IMR-90 (cell line): ENCODE measurements at regions not wholly inside any gene's neighbourhood (a gene's known extent, or its start where the extent isn't known, plus 50 kb on each side); places are given as distances from the start of the nearest gene placed in this dataset.

Experiments used
- ATAC-seq: fragments of 200-7000 bp; cut with Tn5 transposase; 2 replicates; pipeline ENCODE4 v1.9.1; 2020; ENCODE audit warnings: low read depth, mild to moderate bottlenecking, moderate library complexity
- BruUV-seq: library from RNA; stranded (reverse); fragments of 400-500 nt; replicated peaks from 2 replicates; lab custom pipeline; 2021; lab: Mats Ljungman, UMichigan
- CTCF ChIA-PET: fragments of 300-600 bp; formaldehyde crosslinking; extraction: SDS; loops from one replicate; lab custom pipeline; 2021; ENCODE audit warnings: antibody characterized with exemption; lab: Yijun Ruan, JAX
- POLR2A ChIA-PET: fragments of 300-600 bp; sonication (Branson Sonifier 250); formaldehyde crosslinking; loops from one replicate; lab custom pipeline; 2022; ENCODE audit warnings: antibody characterized with exemption; ENCODE audit not compliant: unreplicated experiment; lab: Charles Lee
- DNase-seq: peaks from one replicate; pipeline ENCODE4 v3.0.0; 2013
- H2AFZ ChIP-seq: replicated peaks from 2 replicates; pipeline ENCODE3; 2013; ENCODE audit warnings: low read length, mild to moderate bottlenecking; ENCODE audit not compliant: poor library complexity
- H2AK5ac ChIP-seq: 2 replicates; pipeline ENCODE4 v1.6.1; 2013; ENCODE audit warnings: low read depth, low read length, inconsistent platforms
- H2AK9ac ChIP-seq: replicated peaks from 2 replicates; pipeline ENCODE3; 2013; ENCODE audit warnings: mild to moderate bottlenecking, low read depth, low read length, moderate library complexity; ENCODE audit not compliant: poor library complexity
- H2BK120ac ChIP-seq: 2 replicates; pipeline ENCODE4 v1.6.1; 2013; ENCODE audit warnings: low read depth, low read length, inconsistent platforms
- H2BK15ac ChIP-seq: 3 replicates; pipeline ENCODE4 v1.6.1; 2013; ENCODE audit warnings: low read depth, low read length, inconsistent platforms
- H2BK20ac ChIP-seq: 2 replicates; pipeline ENCODE4 v1.6.1; 2013; ENCODE audit warnings: low read depth, mild to moderate bottlenecking, inconsistent platforms, low read length, moderate library complexity
- H2BK5ac ChIP-seq: 2 replicates; pipeline ENCODE4 v1.6.1; 2013; ENCODE audit warnings: mild to moderate bottlenecking, low read depth, low read length, inconsistent platforms; ENCODE audit not compliant: poor library complexity, severe bottlenecking
- H3K14ac ChIP-seq: replicated peaks from 2 replicates; pipeline ENCODE4 v1.6.1; 2013; ENCODE audit warnings: low read depth, low read length, inconsistent platforms
- H3K18ac ChIP-seq: 2 replicates; pipeline ENCODE4 v1.6.1; 2013; ENCODE audit warnings: low read depth, low read length, control low read depth
- H3K23ac ChIP-seq: 2 replicates; pipeline ENCODE4 v1.6.1; 2013; ENCODE audit warnings: low read depth, low read length, inconsistent platforms
- H3K27ac ChIP-seq: 2 replicates; pipeline ENCODE4 v1.5.1; 2013; ENCODE audit warnings: mild to moderate bottlenecking, control low read depth, low read length; ENCODE audit not compliant: insufficient read depth
- H3K27me3 ChIP-seq: 2 replicates; pipeline ENCODE4 v1.6.1; 2013; ENCODE audit warnings: low read length; ENCODE audit not compliant: control insufficient read depth, insufficient read depth
- H3K36me3 ChIP-seq: 2 replicates; pipeline ENCODE4 v1.6.1; 2013; ENCODE audit warnings: low read length, mixed read lengths; ENCODE audit not compliant: control insufficient read depth, insufficient read depth
- H3K4ac ChIP-seq: 2 replicates; pipeline ENCODE4 v1.6.1; 2013; ENCODE audit warnings: low read depth, low read length, inconsistent platforms
- H3K4me1 ChIP-seq: 2 replicates; pipeline ENCODE4 v1.6.1; 2013; ENCODE audit warnings: low read length, mixed read lengths; ENCODE audit not compliant: control insufficient read depth, insufficient read depth
- H3K4me2 ChIP-seq: 2 replicates; pipeline ENCODE4 v1.6.1; 2013; ENCODE audit warnings: low read depth, mild to moderate bottlenecking, control low read depth, low read length, moderate library complexity
- H3K4me3 ChIP-seq: 2 replicates; pipeline ENCODE4 v1.5.1; 2013; ENCODE audit warnings: low read depth, mild to moderate bottlenecking, control low read depth, low read length, moderate library complexity; ENCODE audit not compliant: insufficient read depth
- H3K56ac ChIP-seq: 2 replicates; pipeline ENCODE4 v1.6.1; 2013; ENCODE audit warnings: low read length, inconsistent platforms; ENCODE audit not compliant: insufficient read depth; ENCODE audit errors: extremely low read depth
- H3K79me1 ChIP-seq, 2 experiments: 2 replicates each; pipeline ENCODE4 v1.6.1; 2013; ENCODE audit warnings: low read length in 2 of 2, inconsistent platforms in 1 of 2, low read depth in 1 of 2
- H3K9ac ChIP-seq: 2 replicates; pipeline ENCODE4 v1.6.1; 2013; ENCODE audit warnings: low read depth, low read length, control low read depth
- H3K9me1 ChIP-seq: 2 replicates; pipeline ENCODE4 v1.6.1; 2013; ENCODE audit warnings: low read length, inconsistent platforms; ENCODE audit not compliant: insufficient read depth
- H3K9me3 ChIP-seq: 2 replicates; pipeline ENCODE4 v1.6.1; 2013; ENCODE audit warnings: low read length; ENCODE audit not compliant: control insufficient read depth, insufficient read depth
- H4K20me1 ChIP-seq: 2 replicates; pipeline ENCODE4 v1.6.1; 2013; ENCODE audit warnings: low read length, inconsistent platforms; ENCODE audit not compliant: insufficient read depth
- H4K5ac ChIP-seq: 2 replicates; pipeline ENCODE4 v1.6.1; 2013; ENCODE audit warnings: mild to moderate bottlenecking, low read depth, low read length, control low read depth
- H4K8ac ChIP-seq, 2 experiments: 2 replicates each; pipeline ENCODE4 v1.6.1; 2013; ENCODE audit warnings: low read depth in 2 of 2, low read length in 2 of 2, control low read depth in 1 of 2, inconsistent platforms in 1 of 2
- H4K91ac ChIP-seq: 2 replicates; pipeline ENCODE4 v1.6.1; 2013; ENCODE audit warnings: low read depth, low read length, inconsistent platforms; ENCODE audit not compliant: insufficient read depth
- BHLHE40 ChIP-seq: fragments of 150-350 bp; IDR thresholded peaks from 2 replicates; pipeline ENCODE4 v1.6.1; 2016; ENCODE audit warnings: mild to moderate bottlenecking, low read depth, low read length
- CHD1 ChIP-seq: IDR thresholded peaks from 2 replicates; pipeline ENCODE4 v1.6.1; 2012; ENCODE audit warnings: low read depth, low read length, improper control_type of control experiment
- FOS ChIP-seq: fragments of 150-350 bp; IDR thresholded peaks from 2 replicates; pipeline ENCODE4 v1.6.1; 2016; ENCODE audit warnings: low read depth, low read length
- MAFK ChIP-seq: IDR thresholded peaks from 2 replicates; pipeline ENCODE4 v1.6.1; 2012; ENCODE audit warnings: low read depth, low read length, improper control_type of control experiment
- MAZ ChIP-seq: IDR thresholded peaks from 2 replicates; pipeline ENCODE4 v1.6.1; 2012; ENCODE audit warnings: low read depth, mild to moderate bottlenecking, low read length, improper control_type of control experiment, moderate library complexity, borderline replicate concordance
- MXI1 ChIP-seq: IDR thresholded peaks from 2 replicates; pipeline ENCODE4 v1.6.1; 2012; ENCODE audit warnings: low read depth, mild to moderate bottlenecking, low read length, moderate library complexity, borderline replicate concordance
- RAD21 ChIP-seq: IDR thresholded peaks from 2 replicates; pipeline ENCODE4 v1.6.1; 2012; ENCODE audit warnings: low read length, improper control_type of control experiment
- RCOR1 ChIP-seq: IDR thresholded peaks from 2 replicates; pipeline ENCODE4 v1.6.1; 2012; ENCODE audit warnings: mild to moderate bottlenecking, low read length, improper control_type of control experiment; ENCODE audit not compliant: insufficient replicate concordance
- RFX5 ChIP-seq: IDR thresholded peaks from 2 replicates; pipeline ENCODE4 v1.8.0; 2012; ENCODE audit warnings: low read depth, mild to moderate bottlenecking, low read length, moderate library complexity
- WGBS, 2 experiments: methylation state at CpG; one replicate each; pipeline versions ENCODE4 v1.1.5 to v1.1.7; 2013; ENCODE audit warnings: missing lambda C conversion rate in 2 of 2; ENCODE audit not compliant: insufficient read length in 1 of 2; ENCODE audit errors: extremely low coverage in 2 of 2; 5-methylcytosine and 5-hydroxymethylcytosine counted together
- dilution Hi-C: fragments of 300-500 bp; cut with HindIII; formaldehyde crosslinking; loops from one replicate; pipeline ENCODE4 v1.14.3; 2018; ENCODE audit warnings: low sequenced_read_pairs; ENCODE audit not compliant: unreplicated experiment
- in situ Hi-C: fragments of 300-500 bp; cut with MboI; formaldehyde crosslinking; loops from 3 replicates; pipeline ENCODE4 v1.14.3; 2019; ENCODE audit warnings: low sequenced_read_pairs, inconsistent platforms, mixed read lengths
- intact Hi-C: fragments of 100-400 bp; cut with micrococcal nuclease; formaldehyde crosslinking; loops from 2 replicates; pipeline ENCODE4 v1.10.0; 2022
- TF ChIP-seq, protein P1 (sequence below): conservative IDR thresholded peaks from 2 replicates; pipeline ENCODE4 v1.5.1; 2012; ENCODE audit warnings: mild to moderate bottlenecking, low read depth, low read length, improper control_type of control experiment
- TF ChIP-seq, protein P2 (sequence below): fragments of 150-350 bp; IDR thresholded peaks from 2 replicates; pipeline ENCODE4 v1.6.1; 2017; ENCODE audit warnings: mild to moderate bottlenecking, antibody characterized with exemption, low read length, low read depth
- TF ChIP-seq, protein P3 (sequence below): fragments of 150-350 bp; IDR thresholded peaks from 2 replicates; pipeline ENCODE4 v1.6.1; 2016; ENCODE audit warnings: low read depth, mild to moderate bottlenecking, low read length, moderate library complexity, borderline replicate concordance

DNA sequence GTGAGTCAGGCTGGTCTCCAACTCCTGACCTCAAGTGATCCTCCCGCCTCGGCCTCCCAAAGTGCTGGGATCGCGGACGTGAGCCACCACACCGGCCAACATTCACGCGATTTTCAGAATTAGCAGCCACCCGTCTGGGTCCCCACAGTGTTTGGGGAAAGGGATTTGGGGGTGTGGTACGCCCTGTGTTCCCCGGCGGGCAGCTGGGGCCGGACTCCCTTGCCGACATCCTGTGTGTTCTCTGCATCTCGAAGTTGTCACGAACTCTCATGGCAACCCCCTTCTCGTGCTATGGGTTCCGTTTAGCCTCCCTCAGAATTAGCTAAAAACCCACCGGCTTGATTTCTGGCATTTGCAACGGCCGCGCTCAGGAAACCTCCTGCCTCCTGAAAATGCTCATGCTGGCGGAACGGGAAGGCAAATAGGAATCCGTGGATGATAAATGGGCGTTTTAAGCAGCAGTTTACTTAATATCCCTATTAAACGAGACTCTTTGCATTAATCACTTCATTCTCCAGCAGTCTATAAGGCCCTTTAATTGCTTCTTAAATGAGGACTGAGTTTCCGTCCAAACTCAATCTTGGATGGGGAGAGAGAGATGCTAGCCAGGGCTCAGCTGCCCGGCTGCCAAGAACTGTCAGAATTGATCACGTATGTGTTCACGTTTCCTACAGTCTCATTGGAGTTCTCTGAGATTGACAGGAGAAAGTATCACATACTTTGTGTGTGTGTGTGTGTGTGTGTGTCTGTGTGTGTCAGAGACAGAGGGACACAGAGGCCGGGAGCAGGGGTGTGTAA lies 78.9 kb upstream of the PPP2R3B start:
- intact Hi-C loops (no loop called here), dilution Hi-C loops (no loop called here), in situ Hi-C loops (no loop called here)
- no peak for DNase-seq
- BruUV-seq = no TSS peak
- no peaks in the 10 kb centered on the region for H3K9me1 ChIP-seq
- no peak overlapping the region for H2BK120ac ChIP-seq
- ATAC-seq = no peak
- no peaks in the 10 kb centered on the region for H3K4me1 ChIP-seq
- no peak overlapping the region for H3K23ac ChIP-seq
- no peak overlapping the region for H3K27ac ChIP-seq
- H4K20me1 ChIP-seq = no peaks in the 10 kb centered on the region
- H3K18ac ChIP-seq = no peak overlapping the region
- H3K4ac ChIP-seq = no peak overlapping the region
- H3K9ac ChIP-seq = no peak overlapping the region
- H2AK9ac ChIP-seq = no peak overlapping the region
- CTCF ChIA-PET = no interaction called here
- no peak overlapping the region for H4K8ac ChIP-seq
- H3K27me3 ChIP-seq = no peaks in the 10 kb centered on the region
- no peaks in the 10 kb centered on the region for H3K36me3 ChIP-seq
- no peak overlapping the region for H2AFZ ChIP-seq
- no peak overlapping the region for H2BK20ac ChIP-seq
- H2BK5ac ChIP-seq = no peak overlapping the region
- H3K4me2 ChIP-seq = no peak overlapping the region
- no peak overlapping the region for H3K14ac ChIP-seq
- POLR2A ChIA-PET = no interaction called here
- no peaks in the 10 kb centered on the region for H3K79me1 ChIP-seq
- TF ChIP-seq FOS = no peak
- TF ChIP-seq MXI1 = no peak
- no peak for TF ChIP-seq CHD1
- no peak for TF ChIP-seq MAZ
- no peak for TF ChIP-seq RCOR1
- no peak for TF ChIP-seq BHLHE40
- TF ChIP-seq, protein P1, sequence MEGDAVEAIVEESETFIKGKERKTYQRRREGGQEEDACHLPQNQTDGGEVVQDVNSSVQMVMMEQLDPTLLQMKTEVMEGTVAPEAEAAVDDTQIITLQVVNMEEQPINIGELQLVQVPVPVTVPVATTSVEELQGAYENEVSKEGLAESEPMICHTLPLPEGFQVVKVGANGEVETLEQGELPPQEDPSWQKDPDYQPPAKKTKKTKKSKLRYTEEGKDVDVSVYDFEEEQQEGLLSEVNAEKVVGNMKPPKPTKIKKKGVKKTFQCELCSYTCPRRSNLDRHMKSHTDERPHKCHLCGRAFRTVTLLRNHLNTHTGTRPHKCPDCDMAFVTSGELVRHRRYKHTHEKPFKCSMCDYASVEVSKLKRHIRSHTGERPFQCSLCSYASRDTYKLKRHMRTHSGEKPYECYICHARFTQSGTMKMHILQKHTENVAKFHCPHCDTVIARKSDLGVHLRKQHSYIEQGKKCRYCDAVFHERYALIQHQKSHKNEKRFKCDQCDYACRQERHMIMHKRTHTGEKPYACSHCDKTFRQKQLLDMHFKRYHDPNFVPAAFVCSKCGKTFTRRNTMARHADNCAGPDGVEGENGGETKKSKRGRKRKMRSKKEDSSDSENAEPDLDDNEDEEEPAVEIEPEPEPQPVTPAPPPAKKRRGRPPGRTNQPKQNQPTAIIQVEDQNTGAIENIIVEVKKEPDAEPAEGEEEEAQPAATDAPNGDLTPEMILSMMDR = no peak
- TF ChIP-seq RFX5 = no peak
- TF ChIP-seq, protein P2, sequence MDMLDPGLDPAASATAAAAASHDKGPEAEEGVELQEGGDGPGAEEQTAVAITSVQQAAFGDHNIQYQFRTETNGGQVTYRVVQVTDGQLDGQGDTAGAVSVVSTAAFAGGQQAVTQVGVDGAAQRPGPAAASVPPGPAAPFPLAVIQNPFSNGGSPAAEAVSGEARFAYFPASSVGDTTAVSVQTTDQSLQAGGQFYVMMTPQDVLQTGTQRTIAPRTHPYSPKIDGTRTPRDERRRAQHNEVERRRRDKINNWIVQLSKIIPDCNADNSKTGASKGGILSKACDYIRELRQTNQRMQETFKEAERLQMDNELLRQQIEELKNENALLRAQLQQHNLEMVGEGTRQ = no peak
- TF ChIP-seq RAD21 = no peak
- no peak for TF ChIP-seq MAFK
- TF ChIP-seq, protein P3, sequence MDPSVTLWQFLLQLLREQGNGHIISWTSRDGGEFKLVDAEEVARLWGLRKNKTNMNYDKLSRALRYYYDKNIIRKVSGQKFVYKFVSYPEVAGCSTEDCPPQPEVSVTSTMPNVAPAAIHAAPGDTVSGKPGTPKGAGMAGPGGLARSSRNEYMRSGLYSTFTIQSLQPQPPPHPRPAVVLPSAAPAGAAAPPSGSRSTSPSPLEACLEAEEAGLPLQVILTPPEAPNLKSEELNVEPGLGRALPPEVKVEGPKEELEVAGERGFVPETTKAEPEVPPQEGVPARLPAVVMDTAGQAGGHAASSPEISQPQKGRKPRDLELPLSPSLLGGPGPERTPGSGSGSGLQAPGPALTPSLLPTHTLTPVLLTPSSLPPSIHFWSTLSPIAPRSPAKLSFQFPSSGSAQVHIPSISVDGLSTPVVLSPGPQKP = no peak
- H3K56ac ChIP-seq = no peak overlapping the region
- 72% methylated on average over 8 of the region's 32 CpGs; no CpG with 5 or more reads in 1 of the 2 experiments for WGBS, 2 experiments
- H2BK15ac ChIP-seq = no peak overlapping the region
- H2AK5ac ChIP-seq = no peak overlapping the region
- H4K91ac ChIP-seq = no peak overlapping the region
- no peak overlapping the region for H3K4me3 ChIP-seq
- peaks cover 30% of the 10 kb centered on the region for H3K9me3 ChIP-seq
- no peak overlapping the region for H4K5ac ChIP-seq
